ENCODE measurements at regions not wholly inside any gene's neighbourhood (a gene's known extent, or its start where the extent isn't known, plus 50 kb on each side); places are given as distances from the start of the nearest gene placed in this dataset.

DNA sequence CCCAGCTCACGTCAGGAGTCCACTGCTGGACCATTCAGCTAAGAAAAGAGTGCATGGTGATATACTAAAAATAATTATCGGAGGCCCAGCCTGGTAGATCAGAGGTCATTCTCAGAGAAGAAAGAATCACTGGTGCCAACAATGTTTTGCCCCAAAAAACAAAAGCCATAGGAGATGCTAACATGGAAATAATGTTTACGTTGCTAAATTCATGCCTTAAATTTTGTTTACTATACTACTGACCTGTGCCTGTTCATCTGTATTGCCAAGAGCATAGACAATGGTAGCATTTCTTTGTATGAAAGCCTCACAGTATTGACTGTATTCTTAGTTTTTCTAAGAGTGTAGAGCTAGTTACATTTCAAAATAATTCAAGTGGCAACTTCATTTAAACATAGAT lies 138.1 kb upstream of the GPR149 start:
- Mint-ChIP-seq H3K27ac (no peak overlapping the region), H3K4me1 (no peaks in the 10 kb centered on the region), H3K4me3 (no peak overlapping the region), H3K27me3 (ENCODE audit: low read depth) (no peaks in the 10 kb centered on the region), H3K9me3 (peaks cover 10% of the 10 kb centered on the region), H3K36me3 (no peaks in the 10 kb centered on the region)
- ChIA-PET CTCF (no interaction called here), POLR2A (no interaction called here)
- DNase-seq (ENCODE audit: low spot score) (no peak), ATAC-seq (no peak)
- no peak for TF ChIP-seq OVOL2 (CRISPR knock-in tag; IDR thresholded peaks at IDR 0.05; ENCODE audit: borderline replicate concordance)
- TF ChIP-seq NR3C1 (CRISPR knock-in tag; conservative IDR thresholded peaks at IDR 0.05; ENCODE audit: low read depth), result no peak
- no peak for TF ChIP-seq TEAD1 (CRISPR knock-in tag; IDR thresholded peaks at IDR 0.05)
- TF ChIP-seq ZBTB43 (CRISPR knock-in tag; IDR thresholded peaks at IDR 0.05), result no peak

- POLR2A ChIA-PET, result no interaction called here
- Mint-ChIP-seq H3K27ac (no peak overlapping the region; the same call in 1 of the 2 replicates), H3K36me3 (no peaks in the 10 kb centered on the region), H3K27me3 (ENCODE audit: low read depth) (no peaks in the 10 kb centered on the region), H3K4me3 (no peak overlapping the region), H3K4me1 (peaks cover 18% of the 10 kb centered on the region), H3K9me3 (no peaks in the 10 kb centered on the region)
- DNase-seq (ENCODE audit: low spot score) (no peak), ATAC-seq (peak; percentile 60)
- TF ChIP-seq, protein P1, sequence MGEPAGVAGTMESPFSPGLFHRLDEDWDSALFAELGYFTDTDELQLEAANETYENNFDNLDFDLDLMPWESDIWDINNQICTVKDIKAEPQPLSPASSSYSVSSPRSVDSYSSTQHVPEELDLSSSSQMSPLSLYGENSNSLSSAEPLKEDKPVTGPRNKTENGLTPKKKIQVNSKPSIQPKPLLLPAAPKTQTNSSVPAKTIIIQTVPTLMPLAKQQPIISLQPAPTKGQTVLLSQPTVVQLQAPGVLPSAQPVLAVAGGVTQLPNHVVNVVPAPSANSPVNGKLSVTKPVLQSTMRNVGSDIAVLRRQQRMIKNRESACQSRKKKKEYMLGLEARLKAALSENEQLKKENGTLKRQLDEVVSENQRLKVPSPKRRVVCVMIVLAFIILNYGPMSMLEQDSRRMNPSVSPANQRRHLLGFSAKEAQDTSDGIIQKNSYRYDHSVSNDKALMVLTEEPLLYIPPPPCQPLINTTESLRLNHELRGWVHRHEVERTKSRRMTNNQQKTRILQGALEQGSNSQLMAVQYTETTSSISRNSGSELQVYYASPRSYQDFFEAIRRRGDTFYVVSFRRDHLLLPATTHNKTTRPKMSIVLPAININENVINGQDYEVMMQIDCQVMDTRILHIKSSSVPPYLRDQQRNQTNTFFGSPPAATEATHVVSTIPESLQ (CRISPR knock-in tag; IDR thresholded peaks at IDR 0.05), result no peak
- TF ChIP-seq ZNF121 (CRISPR knock-in tag; IDR thresholded peaks at IDR 0.05) (no peak), PREB (CRISPR knock-in tag; IDR thresholded peaks at IDR 0.05; ENCODE audit: borderline replicate concordance) (no peak), IRF2 (CRISPR knock-in tag; IDR thresholded peaks at IDR 0.05; ENCODE audit: borderline replicate concordance, low read depth) (no peak), USF1 (CRISPR knock-in tag; IDR thresholded peaks at IDR 0.05) (no peak), TP53 (CRISPR knock-in tag; IDR thresholded peaks at IDR 0.05) (no peak), ZNF671 (CRISPR knock-in tag; IDR thresholded peaks at IDR 0.05) (no peak), NFYB (CRISPR knock-in tag; conservative IDR thresholded peaks at IDR 0.05; ENCODE audit: low read depth) (no peak), ARID4B (CRISPR knock-in tag; IDR thresholded peaks at IDR 0.05; ENCODE audit: borderline replicate concordance) (no peak), E2F5 (CRISPR knock-in tag; IDR thresholded peaks at IDR 0.05) (no peak), OVOL2 (CRISPR knock-in tag; IDR thresholded peaks at IDR 0.05; ENCODE audit: borderline replicate concordance) (no peak)
- TF ChIP-seq, protein P2, sequence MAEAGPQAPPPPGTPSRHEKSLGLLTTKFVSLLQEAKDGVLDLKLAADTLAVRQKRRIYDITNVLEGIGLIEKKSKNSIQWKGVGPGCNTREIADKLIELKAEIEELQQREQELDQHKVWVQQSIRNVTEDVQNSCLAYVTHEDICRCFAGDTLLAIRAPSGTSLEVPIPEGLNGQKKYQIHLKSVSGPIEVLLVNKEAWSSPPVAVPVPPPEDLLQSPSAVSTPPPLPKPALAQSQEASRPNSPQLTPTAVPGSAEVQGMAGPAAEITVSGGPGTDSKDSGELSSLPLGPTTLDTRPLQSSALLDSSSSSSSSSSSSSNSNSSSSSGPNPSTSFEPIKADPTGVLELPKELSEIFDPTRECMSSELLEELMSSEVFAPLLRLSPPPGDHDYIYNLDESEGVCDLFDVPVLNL (CRISPR knock-in tag; IDR thresholded peaks at IDR 0.05; ENCODE audit: borderline replicate concordance, low read depth), result no peak
- TF ChIP-seq, protein P3, sequence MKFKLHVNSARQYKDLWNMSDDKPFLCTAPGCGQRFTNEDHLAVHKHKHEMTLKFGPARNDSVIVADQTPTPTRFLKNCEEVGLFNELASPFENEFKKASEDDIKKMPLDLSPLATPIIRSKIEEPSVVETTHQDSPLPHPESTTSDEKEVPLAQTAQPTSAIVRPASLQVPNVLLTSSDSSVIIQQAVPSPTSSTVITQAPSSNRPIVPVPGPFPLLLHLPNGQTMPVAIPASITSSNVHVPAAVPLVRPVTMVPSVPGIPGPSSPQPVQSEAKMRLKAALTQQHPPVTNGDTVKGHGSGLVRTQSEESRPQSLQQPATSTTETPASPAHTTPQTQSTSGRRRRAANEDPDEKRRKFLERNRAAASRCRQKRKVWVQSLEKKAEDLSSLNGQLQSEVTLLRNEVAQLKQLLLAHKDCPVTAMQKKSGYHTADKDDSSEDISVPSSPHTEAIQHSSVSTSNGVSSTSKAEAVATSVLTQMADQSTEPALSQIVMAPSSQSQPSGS (CRISPR knock-in tag; IDR thresholded peaks at IDR 0.05; ENCODE audit: borderline replicate concordance, low read depth), result no peak
- CTCF ChIA-PET, result interaction anchor here (1.0 kb wide), 1 partner anchor 130 kb away, joined by 3 read pairs; the partner anchor contains the start of gene GPR149
Observed at GRCh38 chr3:154559623-154560022, 129.6 kb upstream of the GPR149 start.

All from WTC11 (cell line).